ENCODE measurements at regions not wholly inside any gene's neighbourhood (a gene's known extent, or its start where the extent isn't known, plus 50 kb on each side); places are given as distances from the start of the nearest gene placed in this dataset.
A peak's percentile ranks its signal among the peaks of the same experiment; 100 is the strongest.

DNA sequence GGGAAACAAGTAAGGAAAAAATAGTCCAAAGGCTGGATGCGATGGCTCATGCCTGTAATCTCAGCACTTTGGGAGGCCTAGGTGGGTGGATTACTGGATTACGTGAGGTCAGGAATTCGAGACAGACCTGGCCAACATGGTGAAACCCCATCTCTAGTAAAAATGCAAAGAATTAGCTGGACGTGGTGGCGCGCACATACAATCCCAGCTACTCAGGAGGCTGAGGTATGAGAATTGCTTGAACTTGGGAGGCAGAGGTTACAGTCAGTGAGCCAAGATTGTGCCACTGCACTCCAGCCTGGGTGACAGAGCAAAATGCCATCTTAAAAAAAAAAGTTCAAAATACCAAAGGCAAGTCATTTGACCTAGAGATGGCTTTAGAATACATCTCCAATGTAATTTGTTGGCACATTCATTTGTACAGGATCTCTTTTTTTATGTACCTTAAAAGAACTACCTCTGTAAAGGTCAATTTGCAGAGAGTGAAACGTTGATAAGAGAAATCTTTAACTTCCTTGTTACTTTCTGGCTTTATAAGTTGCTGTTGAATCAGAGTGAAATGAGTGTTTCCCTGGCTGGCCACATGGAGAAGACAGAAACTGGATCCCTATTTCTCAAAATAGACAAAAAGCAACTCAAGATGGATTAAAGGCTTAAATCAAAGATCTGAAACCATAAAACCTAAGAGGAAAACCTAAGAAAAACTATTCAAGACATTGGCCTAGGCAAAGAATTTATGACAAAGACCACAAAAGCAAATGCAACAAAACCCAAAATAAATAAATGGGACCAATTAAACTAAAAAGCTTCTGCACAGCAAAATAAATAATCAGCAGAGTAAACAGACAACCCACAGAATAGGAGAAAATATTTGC lies 260.7 kb downstream of the KLF6 start:
- peaks cover 29% of the 10 kb centered on the region for H3K4me1 Mint-ChIP-seq
- H3K4me3 Mint-ChIP-seq, result no peak overlapping the region
- peaks cover 6% of the 10 kb centered on the region for H3K9me3 Mint-ChIP-seq
- TF ChIP-seq, protein P1, sequence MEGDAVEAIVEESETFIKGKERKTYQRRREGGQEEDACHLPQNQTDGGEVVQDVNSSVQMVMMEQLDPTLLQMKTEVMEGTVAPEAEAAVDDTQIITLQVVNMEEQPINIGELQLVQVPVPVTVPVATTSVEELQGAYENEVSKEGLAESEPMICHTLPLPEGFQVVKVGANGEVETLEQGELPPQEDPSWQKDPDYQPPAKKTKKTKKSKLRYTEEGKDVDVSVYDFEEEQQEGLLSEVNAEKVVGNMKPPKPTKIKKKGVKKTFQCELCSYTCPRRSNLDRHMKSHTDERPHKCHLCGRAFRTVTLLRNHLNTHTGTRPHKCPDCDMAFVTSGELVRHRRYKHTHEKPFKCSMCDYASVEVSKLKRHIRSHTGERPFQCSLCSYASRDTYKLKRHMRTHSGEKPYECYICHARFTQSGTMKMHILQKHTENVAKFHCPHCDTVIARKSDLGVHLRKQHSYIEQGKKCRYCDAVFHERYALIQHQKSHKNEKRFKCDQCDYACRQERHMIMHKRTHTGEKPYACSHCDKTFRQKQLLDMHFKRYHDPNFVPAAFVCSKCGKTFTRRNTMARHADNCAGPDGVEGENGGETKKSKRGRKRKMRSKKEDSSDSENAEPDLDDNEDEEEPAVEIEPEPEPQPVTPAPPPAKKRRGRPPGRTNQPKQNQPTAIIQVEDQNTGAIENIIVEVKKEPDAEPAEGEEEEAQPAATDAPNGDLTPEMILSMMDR (IDR thresholded peaks at IDR 0.05; ENCODE audit: unreplicated experiment in 3 of 3), result no peak
- peaks cover 3% of the 10 kb centered on the region for H3K27me3 Mint-ChIP-seq (ENCODE audit: low read depth)
- peak overlapping the region in 1 of 3 experiments; percentile 41 for H3K27ac Mint-ChIP-seq
- H3K36me3 Mint-ChIP-seq (ENCODE audit: low read depth), result no peaks in the 10 kb centered on the region

DNA sequence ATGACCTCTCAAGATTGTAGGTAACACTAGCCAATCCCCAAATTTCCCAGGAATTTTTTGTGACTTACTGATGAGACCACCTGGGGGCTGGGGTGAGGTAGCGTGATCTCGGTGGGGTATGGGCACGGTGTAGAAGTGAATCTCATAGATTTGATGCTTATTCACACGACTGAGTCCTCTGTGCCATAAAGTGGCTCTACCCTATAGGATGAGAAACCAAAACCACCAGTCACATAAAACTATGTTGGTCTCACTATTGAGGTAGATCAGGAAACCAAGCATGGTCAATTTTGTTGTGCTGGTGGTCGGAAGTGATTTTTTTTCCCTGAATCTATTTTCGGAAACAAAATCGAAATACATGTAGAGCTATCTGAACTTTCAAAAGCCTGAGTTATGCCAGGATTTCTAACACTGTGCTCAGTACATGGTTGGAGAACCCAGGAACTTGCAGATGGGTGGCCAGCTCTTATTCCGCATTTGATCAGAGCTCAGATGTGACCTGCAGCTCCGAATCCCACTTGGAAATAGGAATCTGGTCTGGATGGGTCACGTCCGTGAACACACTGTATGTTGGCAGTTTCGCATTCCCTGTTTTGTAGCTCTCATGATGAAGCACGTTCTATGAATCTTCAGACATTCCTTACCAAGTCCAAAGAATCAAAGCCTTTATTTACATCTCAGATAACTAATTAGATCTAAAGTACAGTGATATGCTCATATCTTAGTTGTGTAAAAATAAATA lies 261.5 kb downstream of the KLF6 start:
- no peak overlapping the region for H3K4me3 Mint-ChIP-seq
- H3K9me3 Mint-ChIP-seq, result peaks cover 9% of the 10 kb centered on the region
- H3K4me1 Mint-ChIP-seq, result peaks cover 29% of the 10 kb centered on the region
- H3K27ac Mint-ChIP-seq, result no peak overlapping the region
- TF ChIP-seq, protein P1 (IDR thresholded peaks at IDR 0.05; ENCODE audit: unreplicated experiment in 3 of 3), result no peak
- H3K27me3 Mint-ChIP-seq (ENCODE audit: low read depth), result peaks cover 7% of the 10 kb centered on the region
- H3K36me3 Mint-ChIP-seq (ENCODE audit: low read depth), result no peaks in the 10 kb centered on the region

DNA sequence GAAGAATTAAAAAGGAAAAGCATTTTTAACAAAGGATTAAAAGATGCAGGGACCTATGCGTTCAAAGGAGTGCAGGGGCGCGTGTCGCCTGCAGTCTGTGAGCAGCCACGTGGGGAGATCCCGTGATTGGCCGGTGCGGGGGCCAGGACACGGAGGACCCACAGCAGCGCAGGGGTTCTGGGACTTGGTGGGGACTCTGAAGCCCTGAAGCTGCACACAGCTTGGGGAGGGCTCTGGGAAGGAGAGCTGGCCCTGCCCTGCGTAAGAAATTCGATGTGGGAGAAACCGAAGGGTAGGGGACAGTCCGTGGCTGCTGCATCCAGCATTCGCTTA lies 268.1 kb downstream of the KLF6 start:
- Mint-ChIP-seq H3K9me3 (peaks cover 10% of the 10 kb centered on the region), H3K27me3 (ENCODE audit: low read depth) (peaks cover 4% of the 10 kb centered on the region), H3K36me3 (ENCODE audit: low read depth) (peaks cover 4% of the 10 kb centered on the region), H3K27ac (no peak overlapping the region), H3K4me1 (peaks cover 5% of the 10 kb centered on the region), H3K4me3 (no peak overlapping the region)
- TF ChIP-seq, protein P1 (IDR thresholded peaks at IDR 0.05; ENCODE audit: unreplicated experiment in 3 of 3), result no peak

DNA sequence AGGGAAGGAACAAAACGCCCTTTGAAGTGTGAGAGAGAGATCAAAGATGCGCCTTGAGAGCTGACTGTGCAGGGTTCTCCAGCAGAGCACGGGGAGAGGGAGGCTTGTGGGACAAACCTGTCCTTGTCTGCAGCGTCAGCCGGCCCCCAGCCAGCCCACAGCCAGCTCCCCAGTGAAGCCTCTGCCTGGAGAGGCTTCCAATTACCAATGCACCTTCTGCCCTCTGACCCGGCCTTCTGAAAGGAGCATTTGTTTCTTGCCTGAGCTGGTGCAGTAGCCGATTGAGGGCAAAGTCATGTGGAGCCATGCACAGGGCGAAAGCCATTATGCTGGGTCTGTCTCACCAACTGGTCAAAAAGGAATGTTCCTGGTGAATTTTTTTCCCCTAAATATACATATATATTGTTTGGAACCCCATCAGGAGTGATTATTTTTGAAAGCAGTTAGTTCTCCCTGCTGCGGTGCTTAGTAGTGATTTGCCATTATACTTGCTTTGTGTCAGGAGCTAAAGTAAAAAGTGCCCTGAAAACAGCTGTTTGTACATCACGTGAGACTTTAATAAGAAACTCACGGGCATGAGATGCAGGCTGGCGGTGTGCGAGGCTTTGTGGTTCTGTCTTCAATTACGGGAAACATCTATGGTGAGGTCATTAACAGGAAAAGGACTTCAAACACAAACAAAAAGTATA lies 268.6 kb downstream of the KLF6 start:
- TF ChIP-seq, protein P1 (IDR thresholded peaks at IDR 0.05; ENCODE audit: unreplicated experiment in 3 of 3), result no peak
- Mint-ChIP-seq H3K27ac (no peak overlapping the region), H3K27me3 (ENCODE audit: low read depth) (peaks cover 4% of the 10 kb centered on the region), H3K4me1 (peaks cover 5% of the 10 kb centered on the region), H3K4me3 (no peak overlapping the region), H3K9me3 (peaks cover 10% of the 10 kb centered on the region), H3K36me3 (ENCODE audit: low read depth) (peaks cover 4% of the 10 kb centered on the region)

DNA sequence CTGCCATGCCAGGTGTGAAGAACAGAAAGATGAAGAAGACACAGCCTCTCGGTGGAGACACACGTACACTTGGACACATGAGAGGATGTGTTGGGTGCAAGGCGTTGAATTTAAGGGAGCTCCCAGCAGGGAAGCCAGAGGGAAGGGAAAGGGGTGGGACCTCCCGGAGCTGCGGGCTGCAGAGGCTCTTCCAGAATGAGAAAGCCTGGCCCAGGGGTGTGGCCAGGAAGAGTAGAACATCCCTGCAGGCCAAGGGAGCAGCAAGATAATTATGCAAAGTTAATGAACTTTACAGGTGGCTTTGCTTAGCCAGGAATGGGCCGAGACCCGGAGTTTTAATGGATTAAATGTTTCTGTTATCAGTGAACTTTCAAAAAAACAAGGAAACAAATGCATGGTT lies 270.3 kb downstream of the KLF6 start:
- Mint-ChIP-seq H3K27me3 (ENCODE audit: low read depth) (peaks cover 4% of the 10 kb centered on the region), H3K27ac (no peak overlapping the region), H3K9me3 (peaks cover 10% of the 10 kb centered on the region), H3K4me1 (peaks cover 5% of the 10 kb centered on the region), H3K36me3 (ENCODE audit: low read depth) (peaks cover 4% of the 10 kb centered on the region), H3K4me3 (no peak overlapping the region)
- TF ChIP-seq, protein P1 (IDR thresholded peaks at IDR 0.05; ENCODE audit: unreplicated experiment in 3 of 3), result no peak
